Muscle of arm (tissue), 1 donor: ENCODE measurements at regions not wholly inside any gene's neighbourhood (a gene's known extent, or its start where the extent isn't known, plus 50 kb on each side); places are given as distances from the start of the nearest gene placed in this dataset.
A peak's percentile ranks its signal among the peaks of the same experiment; 100 is the strongest.

Experiments used
- DNase-seq: peaks from one replicate; pipeline ENCODE4 v3.0.0-alpha.2; 2013

GRCh38 chr1:234989479-234990327 is 138.9 kb downstream of the TOMM20 start:
- no peak for DNase-seq

DNA sequence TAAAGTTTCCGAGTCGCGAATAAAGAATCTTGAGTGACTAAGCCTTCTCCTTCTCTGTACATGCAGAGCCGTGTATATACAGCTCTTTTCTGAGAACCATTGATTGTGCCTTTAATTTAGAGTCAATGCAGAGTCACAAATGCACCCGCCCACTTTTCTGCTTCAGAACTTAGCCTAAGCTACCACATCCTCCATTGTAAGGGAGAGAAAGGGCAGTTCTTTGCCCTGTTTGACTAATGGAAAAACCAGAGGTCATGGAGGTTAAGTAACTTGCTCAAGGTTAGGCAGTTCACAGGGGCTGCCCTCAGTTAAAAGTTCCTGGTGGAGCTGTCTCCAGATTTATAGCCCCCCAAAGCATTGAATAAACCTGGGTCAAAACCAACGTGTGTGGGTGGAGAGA is 139.6 kb downstream of the TOMM20 start:
- DNase-seq = no peak

- no peak for DNase-seq
These were observed 140.1 kb downstream of the TOMM20 start for GRCh38 chr1:234988536-234988935.

DNA sequence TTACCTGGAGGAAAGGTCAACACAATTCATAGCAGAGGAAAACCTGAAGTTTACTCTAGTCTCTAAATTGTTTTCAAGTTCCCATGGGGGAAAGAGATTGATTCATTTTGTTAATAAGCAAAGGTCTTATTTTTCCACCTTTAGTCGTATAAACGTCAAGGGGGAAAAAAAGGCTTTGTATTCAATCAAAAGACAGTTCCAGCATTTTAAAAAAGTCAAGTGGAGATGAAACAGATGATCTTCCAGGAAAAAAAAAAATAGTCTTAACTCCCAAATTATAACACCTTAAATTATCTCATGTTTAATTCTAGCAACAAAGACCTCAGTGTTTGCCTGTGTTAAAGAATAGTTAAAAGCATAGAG is 140.5 kb downstream of the TOMM20 start:
- DNase-seq = no peak

- DNase-seq = peak; percentile 80
These were observed 141.1 kb downstream of the TOMM20 start for GRCh38 chr1:234987415-234988154.

DNA sequence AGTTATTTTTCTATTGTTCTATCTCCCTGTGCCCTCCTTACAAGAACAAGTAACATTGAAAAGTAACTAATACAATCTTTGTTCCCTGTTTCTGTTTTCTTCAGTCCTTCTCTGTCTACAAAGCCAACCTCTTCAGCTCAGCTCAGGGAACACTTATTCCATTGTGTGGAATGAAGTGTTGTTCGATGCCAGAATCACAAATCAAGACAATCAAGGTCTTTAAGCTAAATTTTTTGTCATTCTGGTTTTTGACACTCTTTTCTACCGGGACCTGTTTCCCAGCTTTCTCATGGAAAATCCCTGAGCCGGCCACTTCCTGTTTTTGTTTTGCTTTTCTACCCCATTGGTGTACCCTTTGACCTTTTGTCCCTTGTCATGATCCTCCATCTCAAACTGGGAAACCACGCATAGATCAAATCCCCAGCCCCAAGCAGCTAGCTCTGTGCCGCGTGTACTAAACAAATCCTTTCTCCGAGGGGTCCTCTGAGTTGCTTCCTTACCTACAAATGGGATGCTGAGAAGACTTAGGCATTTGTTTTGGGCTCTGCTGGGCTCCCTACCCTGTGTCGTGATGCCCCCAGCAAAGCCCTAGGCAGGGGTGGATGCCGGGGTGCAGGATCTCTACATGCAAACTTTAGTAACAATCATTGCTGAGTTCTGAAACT is 141.8 kb downstream of the TOMM20 start:
- DNase-seq = no peak

DNA sequence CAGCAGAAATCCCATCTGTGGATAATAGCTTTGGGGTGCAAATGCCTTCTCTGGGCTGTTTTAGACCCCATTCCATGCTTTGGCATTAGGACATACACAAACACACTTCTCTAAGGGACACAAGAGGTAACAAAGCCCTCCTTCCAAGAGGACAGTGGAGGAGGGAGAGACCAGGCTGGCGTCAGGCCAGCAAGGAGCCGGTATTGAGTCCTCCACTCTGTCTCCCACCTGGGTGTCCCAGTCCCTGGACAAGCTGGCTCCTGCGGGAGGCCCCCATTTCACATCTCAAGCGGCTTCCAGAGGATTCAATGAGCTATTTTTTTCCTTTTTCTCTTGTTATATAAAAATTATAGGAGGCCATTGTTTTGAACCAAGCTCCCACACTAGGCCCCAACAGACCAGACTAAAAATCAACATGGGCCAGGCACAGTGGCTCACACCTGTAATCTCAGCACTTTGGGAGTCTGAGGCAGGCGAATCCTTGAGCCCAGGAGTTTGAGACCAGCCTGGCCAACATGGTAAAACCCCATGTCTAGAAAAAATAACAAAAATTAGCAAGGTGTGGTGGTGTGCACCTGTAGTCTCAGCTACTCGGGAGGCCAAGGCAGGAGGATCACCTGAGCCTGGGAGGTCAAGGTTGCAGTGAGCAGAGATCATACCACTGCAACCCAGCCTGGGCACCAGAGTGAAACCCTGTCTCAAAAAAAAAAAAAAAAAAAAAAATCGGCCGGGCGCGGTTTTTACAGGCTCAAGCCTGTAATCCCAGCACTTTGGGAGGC is 142.9 kb downstream of the TOMM20 start:
- DNase-seq = no peak

DNA sequence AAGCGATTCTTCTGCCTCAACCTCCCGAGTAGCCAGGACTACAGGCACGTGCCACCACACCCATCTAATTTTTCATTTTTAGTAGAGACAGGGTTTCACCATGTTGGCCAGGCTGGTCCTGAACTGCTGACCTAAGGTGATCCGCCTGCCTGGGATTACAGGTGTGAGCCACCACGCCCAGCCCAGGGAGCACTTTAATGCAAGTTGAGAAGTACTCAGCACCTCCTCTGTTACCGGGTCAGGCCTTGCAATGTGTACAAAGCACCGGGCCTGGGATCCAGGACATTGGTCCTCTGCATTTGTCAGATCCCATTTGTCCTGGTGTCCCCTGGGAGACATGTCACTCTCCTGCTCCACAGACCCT is 143.6 kb downstream of the TOMM20 start:
- no peak for DNase-seq

DNA sequence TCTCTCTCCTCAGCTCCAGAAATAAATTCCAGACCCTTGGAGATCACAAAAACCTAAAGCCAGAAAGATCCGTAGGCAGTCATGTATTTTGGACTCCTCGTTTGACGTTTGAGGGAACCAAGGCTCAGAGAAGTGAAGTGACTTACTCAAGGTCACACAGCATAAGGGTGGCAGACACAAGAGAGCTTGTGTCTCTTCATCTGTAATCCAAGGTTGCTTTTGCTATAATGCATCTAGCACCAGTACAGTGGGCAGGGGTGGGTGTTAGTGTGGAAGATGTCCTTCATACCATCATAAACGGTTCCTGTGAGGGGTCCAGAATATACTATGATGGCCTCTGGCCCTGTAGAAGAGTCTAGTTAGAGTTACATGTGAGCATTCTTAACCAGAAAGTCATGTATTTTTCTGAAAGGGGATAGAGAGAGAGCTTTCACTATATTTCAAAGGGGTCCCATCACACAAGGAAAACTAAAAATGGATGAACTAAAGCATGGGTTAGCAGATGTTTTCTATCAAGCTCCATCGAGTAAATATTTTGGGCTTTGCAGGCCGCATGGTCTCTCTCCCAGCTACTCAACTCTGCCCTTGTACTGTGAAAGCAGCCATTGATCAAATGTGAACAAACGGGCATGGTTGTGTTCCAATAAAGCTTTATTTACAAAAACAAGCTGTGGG is 144.9 kb downstream of the TOMM20 start:
- DNase-seq = no peak

DNA sequence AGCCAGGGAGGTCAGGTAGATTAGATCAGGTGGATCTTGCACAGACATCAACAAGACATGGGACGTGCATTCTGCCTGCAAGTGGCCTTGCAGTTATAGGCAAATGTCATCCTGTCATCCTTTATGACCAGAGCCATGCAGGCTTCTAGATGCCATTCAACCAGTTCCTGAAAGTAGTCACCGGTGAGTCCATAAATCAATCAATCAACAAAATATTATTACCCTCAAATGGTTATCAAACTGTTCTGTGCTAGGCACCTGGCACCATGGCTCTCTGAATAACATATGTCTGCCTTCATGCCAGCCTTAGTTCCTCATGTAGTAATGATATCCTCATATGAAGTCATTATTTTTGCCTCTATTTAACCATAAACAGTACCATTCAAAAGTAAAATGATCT is 146.9 kb downstream of the TOMM20 start:
- DNase-seq = no peak

DNA sequence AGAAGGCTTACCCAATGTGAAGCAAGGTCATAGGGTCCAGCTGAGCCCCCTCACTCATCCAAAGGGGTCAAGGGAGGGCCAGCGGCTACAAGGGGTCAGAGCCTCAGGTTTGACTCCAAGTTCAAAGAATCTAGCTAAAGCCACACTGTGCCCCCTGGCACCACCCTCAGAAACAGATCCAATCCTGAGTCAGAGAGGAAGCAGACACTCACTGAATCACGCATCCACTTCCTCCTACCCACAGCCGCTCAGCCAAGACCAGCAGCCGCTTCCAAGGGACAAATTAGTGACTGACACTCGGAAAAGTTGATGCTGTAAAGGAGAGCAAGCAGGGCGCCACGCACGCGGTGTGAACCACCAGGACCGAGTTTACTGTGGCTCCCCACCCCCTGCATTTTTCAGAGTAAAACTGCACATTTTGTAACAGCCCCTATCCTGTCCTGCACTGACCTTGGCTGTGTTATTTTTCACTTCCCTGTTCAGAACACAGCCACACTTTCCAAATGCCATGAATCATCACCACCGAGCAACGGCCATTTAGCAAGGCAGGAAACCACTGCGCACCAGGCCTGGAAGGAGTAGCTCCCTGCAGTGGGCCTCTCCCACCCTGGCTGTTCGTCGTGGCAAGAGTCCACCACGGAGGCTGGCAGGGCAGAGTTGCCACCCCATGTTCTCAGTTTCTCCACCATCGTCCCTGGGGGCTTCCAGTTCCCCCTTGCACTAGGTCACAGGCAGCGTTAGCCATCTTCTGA is 147.8 kb downstream of the TOMM20 start:
- no peak for DNase-seq

DNA sequence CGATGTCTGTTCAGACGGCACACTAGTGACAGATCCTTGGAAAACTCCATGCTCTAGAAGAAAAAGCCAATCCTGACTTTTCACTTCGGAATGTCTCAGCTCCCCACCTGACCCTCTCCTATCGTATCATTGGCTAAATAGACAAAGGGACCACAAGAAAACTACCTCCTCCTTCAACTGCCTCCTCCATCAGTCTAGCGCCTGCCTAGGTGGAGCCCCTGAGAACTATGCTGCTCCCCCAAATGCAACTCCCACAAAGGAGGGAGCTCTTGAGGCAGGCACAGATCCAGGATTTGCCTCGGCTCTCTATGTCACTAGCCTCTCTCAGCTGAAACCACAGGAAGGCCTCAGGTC is 148.4 kb downstream of the TOMM20 start:
- DNase-seq = no peak

GRCh38 chr1:234979296-234980279 is 149.0 kb downstream of the TOMM20 start:
- DNase-seq = no peak

DNA sequence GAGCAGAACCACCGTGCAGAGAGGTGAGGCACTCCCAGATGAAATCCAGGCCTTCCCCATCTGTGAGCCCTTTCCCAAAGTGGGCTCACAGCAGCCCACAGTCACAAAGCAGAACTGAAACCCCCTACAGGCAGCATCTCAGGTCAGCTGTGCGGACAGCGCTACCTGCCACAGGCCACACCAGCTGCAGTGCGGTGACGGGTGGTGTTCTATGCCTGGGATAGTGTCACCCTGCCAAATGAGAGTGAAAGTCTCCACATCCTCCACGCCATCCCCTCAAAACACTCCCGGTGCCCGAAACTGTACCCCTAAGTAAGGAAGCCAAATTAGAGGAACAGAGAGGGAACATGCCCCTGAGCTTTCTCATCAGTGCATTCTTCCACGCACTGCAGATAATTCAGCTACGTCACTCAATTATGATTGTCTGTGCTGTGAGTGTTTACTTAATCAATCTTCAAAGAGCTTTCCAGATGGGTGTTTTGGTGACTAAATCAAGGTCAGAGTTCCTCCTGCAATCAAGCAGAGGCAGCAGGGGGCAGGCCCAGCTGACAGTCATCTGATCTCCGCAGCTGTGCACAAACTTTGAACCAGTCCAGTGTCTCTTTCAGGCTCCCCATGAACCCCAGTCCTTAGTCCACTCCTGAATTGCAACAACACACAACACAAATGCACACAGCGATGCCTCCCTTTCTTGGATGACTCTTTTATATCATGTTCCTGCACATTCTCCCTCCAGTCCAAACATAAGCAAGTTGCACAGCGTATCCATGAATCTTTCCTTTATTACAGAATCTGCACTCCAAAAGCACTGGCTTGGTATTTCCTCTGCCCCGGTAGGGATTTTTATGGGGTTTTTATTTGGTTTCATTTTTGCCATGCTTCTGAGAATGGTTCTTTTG is 150.0 kb downstream of the TOMM20 start:
- DNase-seq = no peak

DNA sequence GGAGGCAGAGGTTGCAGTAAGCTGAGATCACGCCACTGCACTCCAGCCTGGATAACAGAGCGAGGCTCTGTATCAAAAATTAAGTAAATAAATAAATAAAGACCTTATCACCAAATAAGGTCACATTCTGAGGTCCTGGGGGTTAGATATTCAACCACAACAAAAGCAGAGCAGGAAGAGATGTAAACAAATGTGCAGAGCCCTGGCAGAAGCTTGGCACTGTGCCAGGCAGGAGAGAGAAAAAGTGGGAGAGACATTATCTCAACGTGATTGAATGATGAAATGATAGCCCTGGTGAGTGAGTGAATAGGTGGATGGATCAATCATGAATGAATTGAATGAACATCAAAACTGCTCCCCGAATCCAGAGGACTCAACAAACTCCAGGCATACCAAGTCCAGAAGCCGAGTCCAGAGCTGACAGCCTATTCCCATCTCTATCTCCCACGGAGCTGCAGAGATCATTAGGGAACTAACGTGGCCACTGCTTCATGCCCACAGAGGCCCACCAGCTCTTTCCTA is 150.7 kb downstream of the TOMM20 start:
- DNase-seq = no peak

GRCh38 chr1:234976861-234977680 is 151.6 kb downstream of the TOMM20 start:
- no peak for DNase-seq
